ENCODE measurements at regions not wholly inside any gene's neighbourhood (a gene's known extent, or its start where the extent isn't known, plus 50 kb on each side); places are given as distances from the start of the nearest gene placed in this dataset.
"Not testable (repeated sequence)": the region's sequence is repeated elsewhere in the genome, so short reads cannot be mapped to it uniquely, and the experiment has no call there.

GRCh38 chr18:78495550-78495949 is 484.1 kb upstream of the SALL3 start:
- no peak for DNase-seq (ENCODE audit: low spot score)

- DNase-seq (ENCODE audit: low spot score) = no peak
These were observed 483.5 kb upstream of the SALL3 start for GRCh38 chr18:78496079-78496478.

- DNase-seq (ENCODE audit: low spot score) = no peak
These were observed 482.0 kb upstream of the SALL3 start for GRCh38 chr18:78497641-78498040.

GRCh38 chr18:78499586-78499985 is 480.0 kb upstream of the SALL3 start:
- no peak for DNase-seq (ENCODE audit: low spot score)

GRCh38 chr18:78501251-78501650 is 478.4 kb upstream of the SALL3 start:
- DNase-seq (ENCODE audit: low spot score) = no peak

GRCh38 chr18:78503129-78503528 is 476.5 kb upstream of the SALL3 start:
- no peak for DNase-seq (ENCODE audit: low spot score)

- no peak for DNase-seq (ENCODE audit: low spot score)
These were observed 473.7 kb upstream of the SALL3 start for GRCh38 chr18:78505851-78506461.

- DNase-seq (ENCODE audit: low spot score) = no peak
These were observed 472.4 kb upstream of the SALL3 start for GRCh38 chr18:78507217-78507616.

GRCh38 chr18:78508228-78508824 is 471.3 kb upstream of the SALL3 start:
- not testable (repeated sequence) for DNase-seq (ENCODE audit: low spot score)

GRCh38 chr18:78510091-78510490 is 469.5 kb upstream of the SALL3 start:
- DNase-seq (ENCODE audit: low spot score) = no peak

- no peak for DNase-seq (ENCODE audit: low spot score)
These were observed 469.0 kb upstream of the SALL3 start for GRCh38 chr18:78510636-78511035.

- no peak for DNase-seq (ENCODE audit: low spot score)
These were observed 467.7 kb upstream of the SALL3 start for GRCh38 chr18:78511666-78512601.

- DNase-seq (ENCODE audit: low spot score) = no peak
These were observed 464.5 kb upstream of the SALL3 start for GRCh38 chr18:78514910-78515670.

GRCh38 chr18:78517328-78517727 is 462.3 kb upstream of the SALL3 start:
- no peak for DNase-seq (ENCODE audit: low spot score)

- no peak for DNase-seq (ENCODE audit: low spot score)
These were observed 461.6 kb upstream of the SALL3 start for GRCh38 chr18:78517973-78518372.

GRCh38 chr18:78518805-78519204 is 460.8 kb upstream of the SALL3 start:
- DNase-seq (ENCODE audit: low spot score) = no peak

GRCh38 chr18:78519394-78520062 is 460.1 kb upstream of the SALL3 start:
- no peak for DNase-seq (ENCODE audit: low spot score)

GRCh38 chr18:78521136-78521535 is 458.5 kb upstream of the SALL3 start:
- DNase-seq (ENCODE audit: low spot score) = no peak

GRCh38 chr18:78521744-78522143 is 457.9 kb upstream of the SALL3 start:
- DNase-seq (ENCODE audit: low spot score) = no peak

GRCh38 chr18:78522507-78522906 is 457.1 kb upstream of the SALL3 start:
- no peak for DNase-seq (ENCODE audit: low spot score)

- no peak for DNase-seq (ENCODE audit: low spot score)
These were observed 455.8 kb upstream of the SALL3 start for GRCh38 chr18:78523850-78524249.

Measured in umbilical cord (tissue), 1 donor.